DOHH2 (cell line): ENCODE measurements at regions not wholly inside any gene's neighbourhood (a gene's known extent, or its start where the extent isn't known, plus 50 kb on each side); places are given as distances from the start of the nearest gene placed in this dataset.

Experiments used
- H3F3A ChIP-seq: fragments of 200-600 bp; sonication (generic), shearing (Covaris generic); 2 replicates; pipeline ENCODE4 v1.6.0; 2016; ENCODE audit warnings: antibody characterized with exemption, mild to moderate bottlenecking; ENCODE audit not compliant: control insufficient read depth, insufficient read depth
- H3K27ac ChIP-seq: fragments of 200-600 bp; sonication (generic); 2 replicates; pipeline ENCODE4 v1.5.1; 2014; ENCODE audit warnings: low read depth, mild to moderate bottlenecking, low read length, moderate library complexity
- H3K27me3 ChIP-seq: fragments of 200-600 bp; sonication (generic); 2 replicates; pipeline ENCODE4 v1.6.1; 2014; ENCODE audit warnings: mild to moderate bottlenecking, low read length, mixed read lengths; ENCODE audit not compliant: control insufficient read depth
- H3K36me3 ChIP-seq: fragments of 200-600 bp; sonication (generic); 2 replicates; pipeline ENCODE4 v1.6.1; 2014; ENCODE audit warnings: mild to moderate bottlenecking, low read length, moderate library complexity, mixed read lengths; ENCODE audit not compliant: control insufficient read depth
- H3K4me1 ChIP-seq: fragments of 200-600 bp; sonication (generic); 2 replicates; pipeline ENCODE4 v1.6.1; 2014; ENCODE audit warnings: mild to moderate bottlenecking, low read length, mixed read lengths; ENCODE audit not compliant: control insufficient read depth
- H3K4me2 ChIP-seq: fragments of 200-600 bp; sonication (generic); 2 replicates; pipeline ENCODE4 v1.6.0; 2014; ENCODE audit warnings: mild to moderate bottlenecking, low read length, moderate library complexity
- H3K4me3 ChIP-seq: fragments of 200-600 bp; sonication (generic); 2 replicates; pipeline ENCODE4 v1.5.1; 2014; ENCODE audit warnings: mild to moderate bottlenecking, low read length, mixed read lengths
- H3K79me2 ChIP-seq: fragments of 200-600 bp; sonication (generic); 2 replicates; pipeline ENCODE4 v1.6.1; 2014; ENCODE audit warnings: mild to moderate bottlenecking, low read length, mixed read lengths; ENCODE audit not compliant: control insufficient read depth
- H3K9me2 ChIP-seq: fragments of 200-600 bp; sonication (generic); replicated peaks from 2 replicates; pipeline ENCODE4 v1.6.1; 2014; ENCODE audit warnings: mild to moderate bottlenecking, low read length, mixed read lengths; ENCODE audit not compliant: control insufficient read depth
- H3K9me3 ChIP-seq: fragments of 200-600 bp; sonication (generic); 2 replicates; pipeline ENCODE4 v1.6.1; 2014; ENCODE audit warnings: antibody characterized with exemption, low read length, mixed read lengths; ENCODE audit not compliant: control insufficient read depth, insufficient read depth
- H4K20me1 ChIP-seq: fragments of 200-600 bp; sonication (generic); 2 replicates; pipeline ENCODE4 v1.6.0; 2014; ENCODE audit warnings: low read depth, mild to moderate bottlenecking, antibody characterized with exemption, low read length, moderate library complexity; ENCODE audit not compliant: control insufficient read depth, insufficient read depth
- EZH2phosphoT487 ChIP-seq: fragments of 200-600 bp; sonication (generic); IDR thresholded peaks from 2 replicates; pipeline ENCODE4 v1.6.1; 2017; ENCODE audit warnings: borderline replicate concordance, mild to moderate bottlenecking, antibody characterized with exemption, low read length, moderate library complexity, mixed read lengths
- TF ChIP-seq, protein P1 (sequence below): fragments of 200-600 bp; sonication (generic); IDR thresholded peaks from one replicate; pipeline ENCODE4 v1.5.1; 2014; ENCODE audit warnings: antibody characterized with exemption, mild to moderate bottlenecking, low read depth, low read length; ENCODE audit not compliant: poor library complexity, severe bottlenecking

DNA sequence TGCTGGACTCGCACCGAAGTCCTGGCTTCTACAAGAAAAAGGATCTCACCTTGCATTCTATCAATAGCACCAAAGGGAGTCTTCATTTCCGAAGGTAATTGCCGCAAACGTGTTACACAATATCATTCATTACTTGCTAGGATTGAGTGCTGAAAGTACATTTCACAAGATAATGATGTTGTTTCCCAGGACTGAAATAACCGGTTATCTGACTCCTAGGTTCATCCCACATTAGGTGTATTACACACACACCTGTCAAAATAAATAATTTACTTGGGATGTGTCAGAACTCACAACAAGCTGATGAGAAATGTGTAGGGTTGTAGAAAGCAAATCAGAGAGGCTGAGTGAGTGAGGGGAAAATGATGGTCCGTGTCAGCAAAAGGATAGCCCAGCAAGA is 219.4 kb upstream of the RHOBTB1 start:
- Histone ChIP-seq H4K20me1 (no peaks in the 10 kb centered on the region), H3F3A (no peaks in the 10 kb centered on the region), H3K4me2 (no peak overlapping the region), H3K4me3 (no peak overlapping the region), H3K36me3 (no peaks in the 10 kb centered on the region), H3K9me2 (no peaks in the 10 kb centered on the region), H3K79me2 (no peaks in the 10 kb centered on the region), H3K27ac (no peak overlapping the region), H3K27me3 (no peaks in the 10 kb centered on the region), H3K9me3 (no peaks in the 10 kb centered on the region), H3K4me1 (no peaks in the 10 kb centered on the region)
- TF ChIP-seq, protein P1, sequence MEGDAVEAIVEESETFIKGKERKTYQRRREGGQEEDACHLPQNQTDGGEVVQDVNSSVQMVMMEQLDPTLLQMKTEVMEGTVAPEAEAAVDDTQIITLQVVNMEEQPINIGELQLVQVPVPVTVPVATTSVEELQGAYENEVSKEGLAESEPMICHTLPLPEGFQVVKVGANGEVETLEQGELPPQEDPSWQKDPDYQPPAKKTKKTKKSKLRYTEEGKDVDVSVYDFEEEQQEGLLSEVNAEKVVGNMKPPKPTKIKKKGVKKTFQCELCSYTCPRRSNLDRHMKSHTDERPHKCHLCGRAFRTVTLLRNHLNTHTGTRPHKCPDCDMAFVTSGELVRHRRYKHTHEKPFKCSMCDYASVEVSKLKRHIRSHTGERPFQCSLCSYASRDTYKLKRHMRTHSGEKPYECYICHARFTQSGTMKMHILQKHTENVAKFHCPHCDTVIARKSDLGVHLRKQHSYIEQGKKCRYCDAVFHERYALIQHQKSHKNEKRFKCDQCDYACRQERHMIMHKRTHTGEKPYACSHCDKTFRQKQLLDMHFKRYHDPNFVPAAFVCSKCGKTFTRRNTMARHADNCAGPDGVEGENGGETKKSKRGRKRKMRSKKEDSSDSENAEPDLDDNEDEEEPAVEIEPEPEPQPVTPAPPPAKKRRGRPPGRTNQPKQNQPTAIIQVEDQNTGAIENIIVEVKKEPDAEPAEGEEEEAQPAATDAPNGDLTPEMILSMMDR: no peak
- TF ChIP-seq EZH2phosphoT487: no peak

DNA sequence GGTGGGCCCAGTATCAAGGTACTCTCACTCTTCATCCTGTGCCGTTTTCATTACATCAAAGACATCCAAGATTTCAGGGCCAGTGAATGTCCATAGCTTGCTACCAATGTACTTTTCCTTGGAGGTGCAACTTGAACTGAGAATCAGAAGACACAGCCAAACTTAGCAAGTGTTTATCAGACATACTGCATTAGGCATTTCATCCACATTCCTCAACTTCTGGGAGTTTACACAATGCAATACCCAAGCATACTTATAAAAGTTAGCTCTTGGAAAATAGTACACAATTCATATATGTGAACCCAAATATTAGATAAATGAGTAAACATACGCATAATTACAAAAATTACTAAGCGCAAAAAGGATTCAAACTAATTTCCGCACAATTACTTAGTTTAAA is 216.3 kb upstream of the RHOBTB1 start:
- no peaks in the 10 kb centered on the region for H3K27me3 ChIP-seq
- no peak overlapping the region for H3K4me2 ChIP-seq
- H3K36me3 ChIP-seq: no peaks in the 10 kb centered on the region
- no peaks in the 10 kb centered on the region for H3K4me1 ChIP-seq
- no peaks in the 10 kb centered on the region for H4K20me1 ChIP-seq
- H3K9me3 ChIP-seq: no peaks in the 10 kb centered on the region
- no peak overlapping the region for H3K27ac ChIP-seq
- no peaks in the 10 kb centered on the region for H3K79me2 ChIP-seq
- no peaks in the 10 kb centered on the region for H3K9me2 ChIP-seq
- H3F3A ChIP-seq: no peaks in the 10 kb centered on the region
- no peak overlapping the region for H3K4me3 ChIP-seq
- TF ChIP-seq, protein P1: no peak
- TF ChIP-seq EZH2phosphoT487: no peak

DNA sequence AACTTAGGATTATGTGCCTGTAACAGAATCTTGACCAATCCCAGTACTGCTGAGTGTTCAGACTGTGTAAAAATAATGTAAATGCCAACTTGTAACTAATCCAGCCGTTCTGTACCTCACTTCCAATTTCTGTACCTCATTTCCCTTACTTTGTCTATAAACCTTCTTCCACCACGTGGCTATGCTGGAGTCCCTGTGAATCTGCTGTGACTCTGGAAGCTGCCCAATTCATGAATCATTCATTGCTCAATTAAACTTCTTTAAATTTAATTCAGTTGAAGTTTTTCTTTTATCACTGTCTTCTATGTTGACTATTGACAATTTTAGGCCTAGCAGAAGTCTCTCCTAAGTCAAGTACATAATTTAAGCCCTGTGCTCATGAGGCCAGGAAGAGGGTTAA is 215.3 kb upstream of the RHOBTB1 start:
- no peak for TF ChIP-seq EZH2phosphoT487
- TF ChIP-seq, protein P1: no peak
- H3F3A ChIP-seq: no peaks in the 10 kb centered on the region
- H3K36me3 ChIP-seq: no peaks in the 10 kb centered on the region
- H3K4me2 ChIP-seq: no peak overlapping the region
- H4K20me1 ChIP-seq: no peaks in the 10 kb centered on the region
- H3K27ac ChIP-seq: no peak overlapping the region
- H3K4me3 ChIP-seq: no peak overlapping the region
- no peaks in the 10 kb centered on the region for H3K4me1 ChIP-seq
- no peaks in the 10 kb centered on the region for H3K27me3 ChIP-seq
- H3K79me2 ChIP-seq: no peaks in the 10 kb centered on the region
- no peaks in the 10 kb centered on the region for H3K9me3 ChIP-seq
- no peaks in the 10 kb centered on the region for H3K9me2 ChIP-seq

DNA sequence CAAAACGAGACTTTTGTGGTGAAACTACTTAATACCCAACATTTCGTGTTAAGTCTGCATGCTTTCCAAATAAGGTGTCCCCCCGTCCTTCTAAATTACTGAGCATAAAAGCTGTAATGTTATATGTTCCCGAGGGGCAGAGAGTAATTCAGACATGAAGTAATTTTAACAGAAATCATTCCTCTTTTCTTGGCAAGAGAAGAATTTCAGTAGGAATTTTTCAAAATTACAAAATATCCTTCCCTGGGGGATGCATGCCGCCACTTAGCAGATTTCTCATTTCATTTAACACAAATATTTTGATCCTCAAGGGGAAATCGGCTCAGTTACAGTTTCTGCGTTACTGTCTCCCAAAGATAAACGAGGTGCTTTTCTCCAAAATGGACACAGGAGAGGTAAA is 213.2 kb upstream of the RHOBTB1 start:
- Histone ChIP-seq H3K27ac (no peak overlapping the region), H3K79me2 (no peaks in the 10 kb centered on the region), H3F3A (no peaks in the 10 kb centered on the region), H3K27me3 (no peaks in the 10 kb centered on the region), H3K4me1 (no peaks in the 10 kb centered on the region), H3K9me2 (no peaks in the 10 kb centered on the region), H3K4me2 (no peak overlapping the region), H3K36me3 (no peaks in the 10 kb centered on the region), H4K20me1 (no peaks in the 10 kb centered on the region), H3K9me3 (no peaks in the 10 kb centered on the region), H3K4me3 (no peak overlapping the region)
- TF ChIP-seq EZH2phosphoT487: no peak
- TF ChIP-seq, protein P1: no peak
